Muscle of leg (tissue), 3 donors: ENCODE measurements at regions not wholly inside any gene's neighbourhood (a gene's known extent, or its start where the extent isn't known, plus 50 kb on each side); places are given as distances from the start of the nearest gene placed in this dataset.

Experiments used
- DNase-seq: peaks from one replicate; pipeline ENCODE4 v3.0.0; 2013
- H3K27ac ChIP-seq: one replicate; pipeline ENCODE4 v1.5.1; 2013; ENCODE audit warnings: mild to moderate bottlenecking, low read length, control low read depth
- H3K27me3 ChIP-seq: one replicate; pipeline ENCODE4 v1.6.1; 2013; ENCODE audit warnings: low read length; ENCODE audit not compliant: control insufficient read depth, insufficient read depth
- H3K36me3 ChIP-seq: one replicate; pipeline ENCODE4 v1.6.1; 2013; ENCODE audit warnings: low read length; ENCODE audit not compliant: control insufficient read depth, insufficient read depth
- H3K4me1 ChIP-seq: one replicate; pipeline ENCODE4 v1.6.1; 2013; ENCODE audit warnings: low read length; ENCODE audit not compliant: control insufficient read depth, insufficient read depth
- H3K4me3 ChIP-seq: one replicate; pipeline ENCODE4 v1.5.1; 2013; ENCODE audit warnings: low read length, control low read depth
- H3K9me3 ChIP-seq: replicated peaks from 2 replicates; pipeline ENCODE4 v1.6.1; 2013; ENCODE audit warnings: low read depth, low read length; ENCODE audit not compliant: control insufficient read depth
- WGBS: methylation state at CpG from one replicate; pipeline ENCODE4 v1.1.5; 2013; ENCODE audit warnings: missing lambda C conversion rate; ENCODE audit not compliant: insufficient coverage; 5-methylcytosine and 5-hydroxymethylcytosine counted together

DNA sequence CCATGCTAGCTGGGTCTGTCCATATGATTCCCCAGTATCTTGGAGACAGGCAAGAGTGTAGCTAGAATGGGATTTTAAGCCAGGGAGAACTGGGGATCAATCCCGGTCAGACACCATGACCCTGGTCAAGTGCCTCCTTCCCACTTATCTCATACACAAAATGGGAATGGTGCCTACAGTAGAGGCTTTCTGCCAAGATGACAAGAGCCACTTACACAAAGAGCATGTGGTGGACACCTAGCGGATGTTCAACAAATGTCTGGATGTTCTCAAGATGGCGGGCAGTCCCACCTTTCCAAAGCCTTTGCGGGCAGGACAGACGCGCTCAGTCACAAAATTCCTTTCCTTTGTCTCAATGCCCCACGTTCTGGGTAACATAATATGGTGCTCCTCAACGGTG, 57.3 kb downstream of the MAF start:
- peaks cover 18% of the 10 kb centered on the region for H3K4me1 ChIP-seq
- 96% methylated on average over 7 of the region's 8 CpGs for WGBS
- H3K36me3 ChIP-seq: no peaks in the 10 kb centered on the region
- H3K27me3 ChIP-seq: no peaks in the 10 kb centered on the region
- no peak overlapping the region for H3K27ac ChIP-seq
- no peaks in the 10 kb centered on the region for H3K9me3 ChIP-seq
- no peak overlapping the region for H3K4me3 ChIP-seq
- DNase-seq: no peak

DNA sequence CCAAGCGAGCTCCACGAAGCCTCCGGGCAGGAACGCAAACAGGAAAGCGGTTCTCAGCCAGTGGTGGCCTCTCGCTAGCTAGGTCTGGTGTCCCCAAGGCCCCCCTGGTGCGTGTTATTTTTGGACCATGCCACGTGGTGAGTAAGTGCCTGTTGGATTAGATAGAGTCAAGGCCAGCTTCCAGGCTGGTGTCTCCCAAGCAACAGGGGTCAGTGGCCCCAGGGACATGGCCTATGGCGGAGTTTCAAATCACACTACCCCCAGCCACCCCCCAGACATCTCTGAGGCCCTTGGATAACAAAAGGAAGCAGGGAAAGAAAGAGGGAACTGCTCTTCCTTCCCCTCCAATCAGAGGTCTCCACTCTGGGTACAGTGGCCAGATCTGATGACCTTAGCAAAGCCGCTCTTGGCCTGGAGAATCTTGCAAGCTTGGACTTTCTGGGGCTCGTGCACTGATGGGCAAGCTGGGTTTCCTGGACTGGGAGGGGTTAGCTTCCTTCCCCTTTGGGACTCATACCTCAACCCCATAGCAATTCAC, 58.2 kb downstream of the MAF start:
- Histone ChIP-seq H3K4me1 (peaks cover 18% of the 10 kb centered on the region), H3K9me3 (no peaks in the 10 kb centered on the region), H3K27me3 (no peaks in the 10 kb centered on the region), H3K4me3 (no peak overlapping the region), H3K36me3 (no peaks in the 10 kb centered on the region), H3K27ac (peak overlapping the region; percentile 26)
- 84% methylated on average over 8 of the region's 11 CpGs for WGBS
- DNase-seq: peak; percentile 85

- no peak overlapping the region for H3K4me3 ChIP-seq
- WGBS: 90% methylated on average over 8 of the region's 15 CpGs
Observed at GRCh38 chr16:79540825-79541595, 59.5 kb downstream of the MAF start.

DNA sequence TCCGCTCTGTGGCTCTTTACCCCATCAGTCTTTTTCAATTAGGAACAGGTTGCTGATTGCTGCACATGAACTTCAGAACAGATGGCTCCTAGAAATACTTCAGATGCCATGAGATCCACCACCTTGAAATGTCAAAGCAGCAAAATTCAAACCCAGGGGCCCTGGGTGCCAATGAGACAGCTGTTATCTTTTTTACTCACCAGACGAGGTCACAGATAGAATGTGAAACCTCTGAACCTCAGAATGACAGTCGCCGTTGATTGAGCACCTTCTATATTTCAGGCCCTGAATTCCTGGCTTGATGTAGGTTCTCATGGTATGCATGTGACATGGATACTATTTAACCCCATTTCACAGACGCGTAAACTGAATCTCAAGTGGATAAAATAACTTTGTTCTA, 63.0 kb downstream of the MAF start:
- H3K36me3 ChIP-seq: no peaks in the 10 kb centered on the region
- H3K27ac ChIP-seq: no peak overlapping the region
- H3K27me3 ChIP-seq: no peaks in the 10 kb centered on the region
- DNase-seq: peak; percentile 34
- no peak overlapping the region for H3K4me3 ChIP-seq
- peaks cover 20% of the 10 kb centered on the region for H3K4me1 ChIP-seq
- H3K9me3 ChIP-seq: no peaks in the 10 kb centered on the region
- 100% methylated on average over 1 of the region's 6 CpGs for WGBS

More at GRCh38 chr16:79540825-79541595, 59.5 kb downstream of the MAF start:
- peak; percentile 33 for DNase-seq
- Histone ChIP-seq H3K27me3 (no peaks in the 10 kb centered on the region), H3K36me3 (no peaks in the 10 kb centered on the region), H3K4me1 (peaks cover 18% of the 10 kb centered on the region), H3K9me3 (no peaks in the 10 kb centered on the region), H3K27ac (peak overlapping the region; percentile 31)

- Histone ChIP-seq H3K9me3 (no peaks in the 10 kb centered on the region), H3K27me3 (no peaks in the 10 kb centered on the region), H3K27ac (no peak overlapping the region), H3K4me1 (peaks cover 14% of the 10 kb centered on the region), H3K4me3 (no peak overlapping the region), H3K36me3 (no peaks in the 10 kb centered on the region)
- DNase-seq: no peak
- no CpG with 5 or more reads among the region's 4 CpGs for WGBS
Observed at GRCh38 chr16:79536958-79537357, 63.6 kb downstream of the MAF start.

DNA sequence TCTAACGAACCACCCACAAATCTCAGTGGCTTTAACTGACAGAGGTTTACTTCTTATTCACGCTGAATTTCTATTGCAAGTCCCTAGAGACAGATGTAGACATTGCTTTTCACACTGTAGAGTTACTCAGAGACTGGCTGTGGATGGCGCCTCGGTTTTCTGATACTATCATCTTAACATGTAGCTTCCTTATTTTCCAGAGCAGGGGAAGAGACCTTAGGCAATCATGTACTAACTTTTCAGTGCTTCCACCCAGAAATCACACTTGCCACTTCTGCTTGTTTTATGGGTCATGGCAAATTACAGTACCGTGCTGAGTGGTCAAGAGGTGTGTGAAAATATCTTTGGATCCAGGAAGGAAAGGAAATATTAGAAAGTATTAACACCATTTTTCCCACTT, 65.4 kb downstream of the MAF start:
- Histone ChIP-seq H3K9me3 (no peaks in the 10 kb centered on the region), H3K4me1 (peaks cover 3% of the 10 kb centered on the region), H3K36me3 (no peaks in the 10 kb centered on the region), H3K27me3 (no peaks in the 10 kb centered on the region), H3K4me3 (no peak overlapping the region), H3K27ac (no peak overlapping the region)
- DNase-seq: peak; percentile 44
- WGBS: 60% methylated on average over 1 of the region's 5 CpGs

GRCh38 chr16:79534143-79534542, 66.4 kb downstream of the MAF start:
- no peak for DNase-seq
- WGBS: no CpG with 5 or more reads among the region's 3 CpGs
- no peak overlapping the region for H3K4me3 ChIP-seq
- no peak overlapping the region for H3K27ac ChIP-seq
- H3K9me3 ChIP-seq: no peaks in the 10 kb centered on the region
- H3K36me3 ChIP-seq: no peaks in the 10 kb centered on the region
- H3K27me3 ChIP-seq: no peaks in the 10 kb centered on the region
- peaks cover 4% of the 10 kb centered on the region for H3K4me1 ChIP-seq

- no peak overlapping the region for H3K27ac ChIP-seq
- H3K36me3 ChIP-seq: no peaks in the 10 kb centered on the region
- no peaks in the 10 kb centered on the region for H3K9me3 ChIP-seq
- no peak overlapping the region for H3K4me3 ChIP-seq
- H3K4me1 ChIP-seq: peaks cover 10% of the 10 kb centered on the region
- no peak for DNase-seq
- no peaks in the 10 kb centered on the region for H3K27me3 ChIP-seq
- no CpG with 5 or more reads among the region's 3 CpGs for WGBS
Observed at GRCh38 chr16:79533292-79533691, 67.2 kb downstream of the MAF start.

- DNase-seq: peak; percentile 24
- no peaks in the 10 kb centered on the region for H3K9me3 ChIP-seq
- WGBS: 100% methylated on average over 2 of the region's 5 CpGs
- peaks cover 14% of the 10 kb centered on the region for H3K4me1 ChIP-seq
- H3K27me3 ChIP-seq: no peaks in the 10 kb centered on the region
- H3K4me3 ChIP-seq: no peak overlapping the region
- no peak overlapping the region for H3K27ac ChIP-seq
- no peaks in the 10 kb centered on the region for H3K36me3 ChIP-seq
Observed at GRCh38 chr16:79532785-79533184, 67.8 kb downstream of the MAF start.

DNA sequence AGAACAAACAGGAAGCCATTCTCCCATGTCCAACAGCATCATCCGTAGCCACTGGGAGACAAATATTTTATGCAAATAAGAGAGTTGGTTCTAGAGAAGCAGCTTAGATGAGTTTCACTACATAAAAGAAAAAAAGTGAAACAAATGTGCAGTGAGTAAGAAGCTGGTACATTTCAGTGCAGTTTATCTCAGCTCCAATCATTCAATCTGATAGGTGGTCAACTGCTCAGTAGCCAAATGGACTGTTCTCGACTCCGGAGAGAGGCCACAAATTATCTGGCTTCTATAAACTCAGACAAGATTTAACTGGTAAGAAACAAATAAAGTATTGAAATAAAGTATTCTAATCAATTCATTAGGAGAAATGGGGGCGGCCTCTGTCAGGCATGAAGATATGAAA, 68.3 kb downstream of the MAF start:
- no peaks in the 10 kb centered on the region for H3K27me3 ChIP-seq
- H3K36me3 ChIP-seq: no peaks in the 10 kb centered on the region
- H3K9me3 ChIP-seq: no peaks in the 10 kb centered on the region
- H3K27ac ChIP-seq: no peak overlapping the region
- peaks cover 14% of the 10 kb centered on the region for H3K4me1 ChIP-seq
- DNase-seq: no peak
- WGBS: no CpG with 5 or more reads among the region's 4 CpGs
- no peak overlapping the region for H3K4me3 ChIP-seq
